ENCODE measurements at regions not wholly inside any gene's neighbourhood (a gene's known extent, or its start where the extent isn't known, plus 50 kb on each side); places are given as distances from the start of the nearest gene placed in this dataset.

DNA sequence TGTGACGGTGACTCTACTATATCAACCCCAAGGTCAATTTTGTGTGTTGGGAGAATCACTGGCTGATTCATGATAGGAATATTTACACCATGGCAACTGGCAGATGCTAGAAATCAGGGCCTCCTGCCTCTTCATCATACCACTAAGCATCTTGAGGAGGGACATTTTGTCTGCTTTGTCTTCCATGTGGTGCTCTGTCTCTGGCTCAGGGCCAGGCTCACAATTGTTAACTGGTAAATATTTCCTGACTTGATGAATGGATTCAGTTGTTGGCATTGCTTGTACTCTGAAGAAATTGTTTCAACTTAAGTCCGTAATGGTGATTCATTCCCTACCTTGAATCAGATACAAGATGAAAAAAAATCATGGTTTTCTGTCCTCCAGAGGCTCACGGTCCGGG is 292.7 kb downstream of the HAPSTR1 start:
- TF ChIP-seq, protein P1, sequence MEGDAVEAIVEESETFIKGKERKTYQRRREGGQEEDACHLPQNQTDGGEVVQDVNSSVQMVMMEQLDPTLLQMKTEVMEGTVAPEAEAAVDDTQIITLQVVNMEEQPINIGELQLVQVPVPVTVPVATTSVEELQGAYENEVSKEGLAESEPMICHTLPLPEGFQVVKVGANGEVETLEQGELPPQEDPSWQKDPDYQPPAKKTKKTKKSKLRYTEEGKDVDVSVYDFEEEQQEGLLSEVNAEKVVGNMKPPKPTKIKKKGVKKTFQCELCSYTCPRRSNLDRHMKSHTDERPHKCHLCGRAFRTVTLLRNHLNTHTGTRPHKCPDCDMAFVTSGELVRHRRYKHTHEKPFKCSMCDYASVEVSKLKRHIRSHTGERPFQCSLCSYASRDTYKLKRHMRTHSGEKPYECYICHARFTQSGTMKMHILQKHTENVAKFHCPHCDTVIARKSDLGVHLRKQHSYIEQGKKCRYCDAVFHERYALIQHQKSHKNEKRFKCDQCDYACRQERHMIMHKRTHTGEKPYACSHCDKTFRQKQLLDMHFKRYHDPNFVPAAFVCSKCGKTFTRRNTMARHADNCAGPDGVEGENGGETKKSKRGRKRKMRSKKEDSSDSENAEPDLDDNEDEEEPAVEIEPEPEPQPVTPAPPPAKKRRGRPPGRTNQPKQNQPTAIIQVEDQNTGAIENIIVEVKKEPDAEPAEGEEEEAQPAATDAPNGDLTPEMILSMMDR (IDR thresholded peaks at IDR 0.05), result no peak
- TF ChIP-seq POLR2A (IDR thresholded peaks at IDR 0.05; ENCODE audit: low read depth) (no peak), POLR2AphosphoS5 (IDR thresholded peaks at IDR 0.05) (no peak)
